LNCaP clone FGC (cell line): ENCODE measurements at regions not wholly inside any gene's neighbourhood (a gene's known extent, or its start where the extent isn't known, plus 50 kb on each side); places are given as distances from the start of the nearest gene placed in this dataset.
"Not testable (repeated sequence)": the region's sequence is repeated elsewhere in the genome, so short reads cannot be mapped to it uniquely, and the experiment has no call there.

ENCODE experiments used
- DNase-seq: peaks from one replicate; pipeline ENCODE4 v3.0.0-alpha.2; 2011; ENCODE audit warnings: low read depth
- H3K4me3 ChIP-seq: 2 replicates; pipeline ENCODE4 v1.5.1; 2011; ENCODE audit warnings: mild to moderate bottlenecking, low read depth, low read length, control low read depth
- TF ChIP-seq, protein P1 (sequence below): IDR thresholded peaks from 2 replicates; pipeline ENCODE4 v1.5.1; 2012; ENCODE audit warnings: mild to moderate bottlenecking; ENCODE audit not compliant: control insufficient read depth, insufficient read depth; ENCODE audit errors: extremely low read depth

DNA sequence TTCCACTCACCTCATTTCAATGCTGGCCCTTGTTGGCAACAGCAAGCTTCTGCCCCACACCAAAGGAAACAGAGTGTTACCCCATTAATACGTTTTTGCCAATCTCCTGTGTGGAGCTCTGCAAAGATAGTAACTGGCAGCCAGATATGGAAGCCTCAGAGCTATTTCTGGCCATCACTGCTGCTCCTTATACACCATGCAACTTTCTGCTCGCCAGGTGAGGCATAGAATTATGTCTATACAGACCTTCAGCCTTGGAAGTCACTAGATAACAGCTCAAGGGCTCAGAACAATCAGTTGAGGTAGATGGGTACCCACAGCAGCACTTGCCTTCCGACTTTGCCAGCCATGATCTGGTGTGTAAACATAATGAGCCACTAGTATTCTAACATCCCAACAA lies 214.8 kb upstream of the ALG10B start:
- no peak overlapping the region for H3K4me3 ChIP-seq
- DNase-seq = no peak
- TF ChIP-seq, protein P1, sequence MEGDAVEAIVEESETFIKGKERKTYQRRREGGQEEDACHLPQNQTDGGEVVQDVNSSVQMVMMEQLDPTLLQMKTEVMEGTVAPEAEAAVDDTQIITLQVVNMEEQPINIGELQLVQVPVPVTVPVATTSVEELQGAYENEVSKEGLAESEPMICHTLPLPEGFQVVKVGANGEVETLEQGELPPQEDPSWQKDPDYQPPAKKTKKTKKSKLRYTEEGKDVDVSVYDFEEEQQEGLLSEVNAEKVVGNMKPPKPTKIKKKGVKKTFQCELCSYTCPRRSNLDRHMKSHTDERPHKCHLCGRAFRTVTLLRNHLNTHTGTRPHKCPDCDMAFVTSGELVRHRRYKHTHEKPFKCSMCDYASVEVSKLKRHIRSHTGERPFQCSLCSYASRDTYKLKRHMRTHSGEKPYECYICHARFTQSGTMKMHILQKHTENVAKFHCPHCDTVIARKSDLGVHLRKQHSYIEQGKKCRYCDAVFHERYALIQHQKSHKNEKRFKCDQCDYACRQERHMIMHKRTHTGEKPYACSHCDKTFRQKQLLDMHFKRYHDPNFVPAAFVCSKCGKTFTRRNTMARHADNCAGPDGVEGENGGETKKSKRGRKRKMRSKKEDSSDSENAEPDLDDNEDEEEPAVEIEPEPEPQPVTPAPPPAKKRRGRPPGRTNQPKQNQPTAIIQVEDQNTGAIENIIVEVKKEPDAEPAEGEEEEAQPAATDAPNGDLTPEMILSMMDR = no peak

DNA sequence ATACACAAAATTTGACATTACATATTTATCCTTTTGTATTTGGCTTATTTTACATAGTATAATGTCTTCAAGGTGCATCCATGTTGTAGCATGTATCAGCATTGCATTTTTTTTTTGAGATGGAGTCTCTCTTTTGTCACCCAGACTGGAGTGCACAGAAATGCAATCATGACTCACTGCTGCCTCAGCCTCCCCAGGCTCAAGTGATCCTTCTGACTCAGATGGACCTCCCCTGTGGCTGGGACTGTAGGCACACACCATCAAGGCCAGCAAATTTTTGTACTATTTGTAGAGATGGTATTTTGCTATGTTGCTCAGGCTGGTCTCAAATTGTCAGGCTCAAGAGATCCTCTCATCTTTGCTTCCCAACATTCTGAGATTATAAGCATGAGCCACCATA lies 214.4 kb upstream of the ALG10B start:
- DNase-seq = no peak
- H3K4me3 ChIP-seq = no peak overlapping the region
- TF ChIP-seq, protein P1 = no peak

DNA sequence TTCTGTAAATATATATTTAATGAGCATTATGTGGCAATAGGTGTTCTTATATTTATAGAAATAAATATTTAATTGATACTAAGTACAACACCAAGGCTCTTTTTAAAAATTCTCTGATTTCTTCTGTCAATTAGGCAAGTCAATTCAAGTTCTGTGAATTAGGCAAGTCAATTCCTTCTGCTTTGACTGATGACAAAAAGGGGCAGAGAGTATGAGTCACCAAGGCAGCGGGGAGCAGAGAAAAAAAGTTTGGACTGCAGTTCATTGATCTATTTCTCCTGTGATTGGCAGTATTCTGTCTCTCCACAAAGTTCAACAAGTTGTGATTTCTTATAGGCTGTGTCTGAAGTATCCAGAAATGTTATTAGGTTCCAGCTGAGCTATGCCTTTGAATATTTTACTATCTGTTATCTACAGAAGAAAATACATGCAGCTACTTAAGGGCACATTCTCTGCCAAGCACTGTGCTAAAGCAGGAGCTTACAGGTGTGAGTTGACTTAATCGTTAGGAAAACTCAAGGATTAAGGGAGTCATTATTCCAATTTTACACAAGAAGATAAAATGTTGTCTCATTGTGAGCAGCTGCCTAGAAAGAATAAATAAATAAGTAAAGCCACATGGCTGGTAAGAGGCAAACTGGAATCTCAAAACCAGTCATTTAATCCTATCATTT lies 206.4 kb upstream of the ALG10B start:
- no peak overlapping the region for H3K4me3 ChIP-seq
- TF ChIP-seq, protein P1 = no peak
- no peak for DNase-seq

DNA sequence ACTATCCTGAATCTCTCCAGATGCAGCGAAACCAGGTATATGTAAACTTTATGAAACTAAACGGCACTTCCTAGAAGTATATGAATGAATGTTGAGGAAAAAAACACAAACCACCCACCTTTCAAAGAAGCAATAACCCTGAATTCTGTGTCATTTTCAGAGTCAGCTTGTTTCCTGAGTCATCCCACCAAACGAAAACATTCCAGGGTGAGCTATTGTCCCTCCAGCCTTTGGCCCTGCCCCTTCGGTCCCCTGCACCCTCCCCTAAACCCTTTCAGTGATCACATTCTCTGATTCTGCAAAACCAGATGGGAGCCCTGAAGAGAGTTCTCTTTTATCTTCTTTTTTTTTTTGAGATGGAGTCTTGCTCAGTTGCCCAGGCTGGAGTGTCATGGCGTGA lies 202.6 kb upstream of the ALG10B start:
- no peak for DNase-seq
- TF ChIP-seq, protein P1 = no peak
- H3K4me3 ChIP-seq = no peak overlapping the region

DNA sequence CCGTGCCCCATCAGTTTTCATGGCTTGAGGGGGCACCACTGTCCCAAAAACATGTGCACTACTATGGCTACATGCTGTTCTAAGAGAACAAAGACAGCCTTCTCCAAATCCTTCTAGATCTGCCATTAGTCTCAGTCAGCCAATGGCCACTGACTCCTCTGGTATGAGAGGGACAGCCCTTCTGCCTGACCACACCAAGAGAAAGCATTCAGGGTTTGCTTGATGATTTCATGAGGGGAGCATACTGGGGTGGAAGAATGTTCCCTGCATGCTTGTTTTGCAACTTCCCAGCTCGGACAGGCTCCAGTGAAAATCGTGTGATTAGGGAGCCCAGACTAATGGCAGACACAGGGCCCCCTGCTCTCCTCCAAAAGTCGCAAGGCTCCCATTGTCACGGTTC lies 199.6 kb upstream of the ALG10B start:
- no peak for DNase-seq
- TF ChIP-seq, protein P1 = no peak
- no peak overlapping the region for H3K4me3 ChIP-seq

DNA sequence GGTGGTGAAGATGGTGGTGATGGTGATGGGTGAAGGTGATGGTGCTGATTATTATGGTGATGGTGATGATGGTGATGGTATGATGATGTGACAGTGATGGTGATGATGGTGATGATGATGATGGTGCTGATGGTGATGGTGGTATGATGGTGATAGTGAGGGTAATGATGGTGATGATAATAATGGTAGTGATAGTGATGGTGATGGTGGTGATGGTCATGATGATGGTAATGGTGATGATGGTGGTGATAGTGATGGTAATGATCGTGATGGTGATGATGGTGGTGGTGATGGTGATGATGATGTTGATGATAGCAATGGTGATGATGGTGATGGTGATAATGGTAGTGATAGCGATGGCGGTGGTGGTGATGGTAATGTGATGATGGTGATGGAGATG lies 197.9 kb upstream of the ALG10B start:
- TF ChIP-seq, protein P1 = no peak
- H3K4me3 ChIP-seq = no peak overlapping the region
- DNase-seq = no peak

DNA sequence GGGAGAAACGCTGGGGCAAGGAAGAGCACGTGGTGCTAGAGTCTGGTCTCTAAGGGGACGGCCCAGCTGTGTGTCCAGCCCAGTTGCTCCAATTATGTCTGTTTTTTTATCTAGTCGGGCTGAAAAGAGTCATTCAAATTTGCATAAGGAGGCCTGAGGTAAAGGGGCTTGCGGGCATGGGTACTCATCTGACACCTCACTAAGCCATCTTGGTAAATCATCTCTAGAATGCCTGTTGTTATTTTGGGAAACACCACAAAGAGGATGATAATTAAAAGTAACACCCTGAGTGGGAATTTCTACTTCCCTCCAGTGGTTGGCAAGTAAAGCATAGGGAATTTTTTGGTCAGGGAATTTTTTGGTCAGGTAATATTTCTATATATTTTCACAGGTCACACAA lies 196.1 kb upstream of the ALG10B start:
- no peak overlapping the region for H3K4me3 ChIP-seq
- TF ChIP-seq, protein P1 = no peak
- no peak for DNase-seq

DNA sequence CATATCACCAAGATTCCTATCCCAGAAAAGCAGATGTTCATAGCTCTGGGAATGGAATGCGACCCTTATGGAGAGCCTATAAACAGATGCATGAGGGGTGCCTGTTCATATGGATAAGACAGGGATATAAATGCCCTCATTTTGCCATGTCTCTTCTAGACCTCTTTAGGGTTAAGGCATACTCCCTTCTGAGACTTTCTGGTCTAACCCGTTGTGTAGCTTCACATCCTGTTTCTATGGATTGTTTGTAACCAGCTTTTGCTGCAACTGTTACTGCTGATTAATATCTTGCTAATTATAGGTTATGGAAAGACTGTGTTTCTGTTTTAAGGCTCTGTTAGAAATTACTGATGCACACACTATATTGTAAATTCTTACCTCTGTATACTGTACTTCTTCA lies 193.5 kb upstream of the ALG10B start:
- not testable (repeated sequence) for H3K4me3 ChIP-seq
- peak; percentile 4 for DNase-seq
